ENCODE measurements at regions not wholly inside any gene's neighbourhood (a gene's known extent, or its start where the extent isn't known, plus 50 kb on each side); places are given as distances from the start of the nearest gene placed in this dataset.

- TF ChIP-seq CTCF (IDR thresholded peaks at IDR 0.05): no peak
- TF ChIP-seq POLR2A (IDR thresholded peaks at IDR 0.05): no peak
- TF ChIP-seq POLR2AphosphoS5 (IDR thresholded peaks at IDR 0.05): no peak
Measured at GRCh38 chr1:81208441-81208840, 592.3 kb upstream of the ADGRL2 start.

All from sigmoid colon (tissue), 4 donors.